ENCODE measurements at regions not wholly inside any gene's neighbourhood (a gene's known extent, or its start where the extent isn't known, plus 50 kb on each side); places are given as distances from the start of the nearest gene placed in this dataset.

DNA sequence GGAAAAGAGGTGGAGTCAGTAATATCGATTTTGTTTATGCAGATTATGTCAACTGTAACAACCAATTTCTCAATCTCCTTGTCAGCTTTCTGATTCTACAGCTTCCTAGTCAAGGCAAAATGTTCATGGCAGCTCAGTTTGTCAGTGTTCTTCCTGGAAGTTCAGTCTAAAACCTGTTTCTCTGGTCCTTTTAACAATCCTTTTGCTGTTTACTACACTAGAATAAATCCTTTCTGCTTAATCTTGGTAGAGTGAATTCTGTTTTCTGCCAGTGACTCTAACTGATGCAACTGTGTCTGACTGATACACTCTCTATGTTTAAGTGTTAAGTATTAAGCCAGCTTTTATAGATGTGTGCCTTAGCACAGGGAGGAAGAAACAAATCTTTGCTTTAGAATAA lies 516.9 kb upstream of the KLF12 start (continued):
- TF ChIP-seq CHD7 (IDR thresholded peaks at IDR 0.05; ENCODE audit: insufficient replicate concordance, low read length) (no peak), MAFK (IDR thresholded peaks at IDR 0.05; ENCODE audit: low read depth, low read length) (no peak), SP4 (IDR thresholded peaks at IDR 0.05; ENCODE audit: low read length) (no peak), RNF2 (IDR thresholded peaks at IDR 0.05; ENCODE audit: borderline replicate concordance, low read depth, low read length, missing control alignments, poor library complexity, severe bottlenecking) (no peak), RBBP5 (IDR thresholded peaks at IDR 0.05; ENCODE audit: borderline replicate concordance, low read depth, low read length) (no peak), POLR2AphosphoS5 (IDR thresholded peaks at IDR 0.05; ENCODE audit: low read depth, low read length) (no peak), KDM4A (IDR thresholded peaks at IDR 0.05; ENCODE audit: low read depth, low read length, severe bottlenecking) (no peak), EGR1 (IDR thresholded peaks at IDR 0.05; ENCODE audit: borderline replicate concordance, low read depth, low read length) (no peak), CHD2 (IDR thresholded peaks at IDR 0.05; ENCODE audit: low read length) (no peak), CEBPB (IDR thresholded peaks at IDR 0.05; ENCODE audit: low read depth, low read length) (no peak)
